Frontal cortex (tissue), 3 donors: ENCODE measurements at regions not wholly inside any gene's neighbourhood (a gene's known extent, or its start where the extent isn't known, plus 50 kb on each side); places are given as distances from the start of the nearest gene placed in this dataset.
"Not testable (repeated sequence)": the region's sequence is repeated elsewhere in the genome, so short reads cannot be mapped to it uniquely, and the experiment has no call there.

Source experiments
- DNase-seq, 2 donors: peaks; one replicate each; pipeline ENCODE4 v3.0.0; 2012; ENCODE audit warnings: low spot score in 2 of 2
- FAIRE-seq: peaks from 2 replicates; lab custom pipeline; 2012; peaks lifted over from hg19 to GRCh38; lab: Jason Lieb, UNC
- donor health status: control.
- donor health status: control.
- donor health status: control.

GRCh38 chr13:109702030-109702597 is 84.3 kb downstream of the IRS2 start:
- DNase-seq, FAIRE-seq: not testable (repeated sequence)

- DNase-seq (no peak), FAIRE-seq (no peak)
These were observed 86.2 kb downstream of the IRS2 start for GRCh38 chr13:109700176-109700575.

DNA sequence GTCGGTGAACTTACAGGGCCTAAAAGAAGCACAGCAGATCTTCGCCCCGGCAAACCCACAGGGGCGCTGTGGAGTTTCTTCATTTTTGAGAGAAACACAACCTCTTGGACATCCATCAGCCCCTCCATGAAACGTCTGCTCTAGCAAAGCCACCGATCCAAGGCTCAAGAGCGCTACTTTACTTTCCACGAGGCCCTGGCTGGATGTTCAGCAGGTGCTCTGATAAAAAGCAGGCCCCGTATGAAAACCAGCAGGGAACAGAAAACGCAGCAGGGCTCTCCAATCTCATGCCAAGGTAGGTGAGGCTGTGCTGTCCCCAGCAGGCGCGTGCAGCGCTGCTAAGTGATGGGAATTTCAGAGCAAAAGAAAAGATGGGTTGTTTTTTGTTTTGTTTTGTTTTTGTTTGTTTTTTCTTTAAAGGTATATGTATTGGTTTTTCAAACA is 86.7 kb downstream of the IRS2 start:
- DNase-seq, result no peak
- no peak for FAIRE-seq

GRCh38 chr13:109698779-109699178 is 87.6 kb downstream of the IRS2 start:
- no peak for FAIRE-seq
- no peak for DNase-seq

GRCh38 chr13:109697936-109698335 is 88.4 kb downstream of the IRS2 start:
- FAIRE-seq, result no peak
- no peak for DNase-seq

GRCh38 chr13:109695402-109696190 is 90.8 kb downstream of the IRS2 start:
- FAIRE-seq (no peak), DNase-seq (no peak)

DNA sequence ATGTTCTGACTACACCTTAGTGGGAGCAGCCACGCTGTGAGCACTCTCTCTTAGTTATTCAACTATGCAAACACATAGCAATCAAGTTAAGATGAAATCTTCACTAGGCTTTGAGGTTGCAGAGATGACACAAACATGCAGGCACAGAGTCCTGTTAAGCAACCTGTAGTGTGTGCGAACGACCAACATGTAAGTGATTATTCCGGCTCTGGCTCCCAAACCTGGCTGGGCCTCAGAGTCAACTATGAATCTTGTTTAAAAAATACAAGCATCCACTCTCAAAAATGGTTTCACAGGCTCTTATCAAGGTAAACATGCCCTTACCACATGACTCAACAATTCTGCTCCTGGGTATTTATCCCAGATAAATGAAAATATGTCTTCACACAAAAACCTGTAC is 91.4 kb downstream of the IRS2 start:
- FAIRE-seq, result no peak
- DNase-seq, result no peak

DNA sequence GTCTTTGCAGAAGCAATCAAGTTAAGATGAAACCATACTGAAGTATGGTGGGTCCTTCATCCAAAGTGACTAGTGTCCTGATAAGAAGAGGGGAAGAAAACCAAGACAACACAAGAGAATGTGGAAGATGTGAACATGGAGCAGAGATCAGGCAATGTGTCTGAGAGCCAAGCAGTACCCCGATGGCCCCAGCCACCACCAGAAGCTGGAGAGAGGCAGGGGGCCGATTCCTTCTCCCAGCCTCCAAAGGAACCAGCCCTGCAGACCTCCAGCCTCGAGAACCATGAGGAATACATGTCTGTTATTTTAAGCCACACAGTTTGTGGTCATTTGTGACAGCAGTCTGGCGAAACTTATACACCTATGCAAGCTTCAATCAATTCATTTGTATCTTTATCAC is 93.2 kb downstream of the IRS2 start:
- FAIRE-seq (no peak), DNase-seq (no peak)

DNA sequence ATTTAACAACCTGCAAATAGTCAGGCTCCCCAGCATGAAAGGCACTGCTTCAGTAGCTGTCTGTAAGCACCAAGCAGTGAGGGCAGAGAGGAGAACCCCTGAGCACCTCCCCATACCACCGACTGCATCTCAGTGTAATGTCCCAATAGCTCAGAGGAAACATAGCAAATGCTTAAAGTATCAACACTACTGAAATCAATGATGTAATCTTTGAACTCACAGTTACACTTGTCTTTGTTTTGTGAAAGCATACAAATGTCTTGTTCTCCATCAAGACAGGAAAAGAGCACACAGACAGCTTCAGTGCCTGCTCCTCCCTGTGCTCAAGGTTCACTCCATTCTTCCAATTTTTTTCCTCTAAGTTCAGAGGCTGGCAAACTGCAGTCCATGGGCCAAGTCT is 94.7 kb downstream of the IRS2 start:
- FAIRE-seq (no peak), DNase-seq (no peak)

DNA sequence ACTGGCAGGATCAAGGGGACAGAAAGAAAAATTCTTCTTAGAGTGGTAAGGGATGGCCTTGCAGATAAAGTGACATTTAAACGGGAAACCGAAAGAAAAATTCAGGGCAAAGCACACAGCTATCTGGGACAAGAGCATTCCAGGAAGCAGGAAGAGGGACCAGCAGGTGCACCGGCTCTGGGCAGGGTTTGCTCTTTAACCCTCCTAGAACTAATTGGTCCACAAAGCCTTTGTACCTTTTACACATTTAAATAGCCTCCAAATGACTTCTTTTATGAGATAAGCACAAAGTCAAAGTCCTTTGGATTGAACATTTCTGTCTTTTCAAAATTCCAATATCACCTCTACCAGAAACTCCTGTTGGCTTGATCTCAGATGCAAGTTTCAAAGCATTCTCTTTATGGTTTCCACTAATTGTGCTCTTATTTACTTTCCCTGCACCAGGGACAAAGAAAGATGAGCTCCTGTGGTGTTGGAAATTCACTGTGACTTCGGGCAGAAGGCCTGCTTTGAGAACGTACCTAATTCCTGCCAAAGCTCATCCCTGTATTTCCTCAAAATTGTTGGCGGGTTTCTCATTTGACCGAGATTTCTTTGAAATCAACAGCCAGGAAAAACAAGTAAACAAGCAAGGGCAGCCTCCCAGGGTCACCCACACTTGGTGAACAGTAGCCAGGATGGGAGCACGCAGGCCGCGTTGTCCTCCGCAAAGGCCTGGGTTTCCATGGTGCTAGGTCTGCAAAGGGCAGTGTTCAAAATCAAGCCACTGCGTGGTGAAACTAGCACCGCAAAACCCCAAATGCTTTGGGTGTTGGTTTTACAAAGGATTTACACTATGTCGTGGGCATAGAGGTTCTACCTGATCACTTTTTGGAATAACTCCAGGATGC is 98.6 kb downstream of the IRS2 start:
- FAIRE-seq (no peak), DNase-seq (no peak)

- FAIRE-seq, result no peak
- no peak for DNase-seq
These were observed 101.2 kb downstream of the IRS2 start for GRCh38 chr13:109685203-109685602.

- DNase-seq (peak in 1 of 2 donors; percentile 21), FAIRE-seq (no peak)
These were observed 101.6 kb downstream of the IRS2 start for GRCh38 chr13:109684824-109685202.

- FAIRE-seq, result no peak
- no peak for DNase-seq
These were observed 102.1 kb downstream of the IRS2 start for GRCh38 chr13:109684084-109684823.

DNA sequence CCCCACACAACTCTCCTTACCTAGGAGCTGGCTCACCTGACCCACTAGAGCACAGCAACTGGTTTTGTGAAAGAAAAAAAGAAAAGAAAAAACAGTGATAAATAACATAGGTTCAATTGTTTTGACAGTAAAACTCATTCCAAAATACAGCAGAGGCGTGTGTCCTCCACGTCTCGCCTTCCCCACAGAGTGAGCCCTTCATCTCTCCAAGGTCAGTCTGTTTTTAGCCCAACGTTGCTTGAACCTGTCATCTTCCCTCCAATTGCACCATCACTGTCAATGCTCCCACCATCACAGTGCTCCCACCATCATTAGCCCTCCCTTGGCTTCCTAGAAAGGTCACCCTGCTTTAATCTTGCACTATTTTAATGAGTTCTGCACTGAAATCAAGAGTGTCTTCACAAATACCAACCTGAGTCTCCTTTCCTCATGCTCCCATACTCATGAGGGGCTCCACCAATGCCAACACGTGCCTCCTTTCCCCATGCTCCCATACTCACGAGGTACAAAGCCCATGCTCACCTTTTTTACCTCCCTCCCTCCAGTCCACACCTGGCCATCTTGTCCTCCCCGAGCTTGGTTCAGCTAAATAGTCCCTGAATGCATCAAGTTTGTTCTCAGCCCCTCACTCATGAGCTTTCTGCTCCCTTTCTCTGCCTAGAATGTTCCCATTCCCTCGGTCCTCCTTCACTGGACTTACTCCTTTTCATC is 103.7 kb downstream of the IRS2 start:
- no peak for FAIRE-seq
- DNase-seq, result no peak

DNA sequence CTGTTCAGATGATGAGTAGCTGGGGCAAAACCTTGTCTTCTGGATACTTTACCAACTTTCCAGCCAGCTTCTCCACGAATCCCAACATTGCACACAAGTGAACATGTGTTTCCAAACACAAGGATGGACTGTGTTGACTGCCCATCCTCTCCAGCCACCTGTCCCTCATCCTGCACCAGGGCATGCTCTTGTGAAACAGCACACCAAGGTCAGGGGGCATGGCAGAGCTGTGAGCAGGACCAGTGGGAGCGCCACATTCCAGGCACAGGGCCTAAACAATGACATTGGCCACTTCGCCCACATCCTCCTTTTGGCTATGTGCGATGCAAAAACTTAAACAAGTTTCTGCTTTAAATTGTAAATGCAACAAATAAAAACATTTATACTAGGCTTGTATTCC is 105.5 kb downstream of the IRS2 start:
- no peak for DNase-seq
- no peak for FAIRE-seq

DNA sequence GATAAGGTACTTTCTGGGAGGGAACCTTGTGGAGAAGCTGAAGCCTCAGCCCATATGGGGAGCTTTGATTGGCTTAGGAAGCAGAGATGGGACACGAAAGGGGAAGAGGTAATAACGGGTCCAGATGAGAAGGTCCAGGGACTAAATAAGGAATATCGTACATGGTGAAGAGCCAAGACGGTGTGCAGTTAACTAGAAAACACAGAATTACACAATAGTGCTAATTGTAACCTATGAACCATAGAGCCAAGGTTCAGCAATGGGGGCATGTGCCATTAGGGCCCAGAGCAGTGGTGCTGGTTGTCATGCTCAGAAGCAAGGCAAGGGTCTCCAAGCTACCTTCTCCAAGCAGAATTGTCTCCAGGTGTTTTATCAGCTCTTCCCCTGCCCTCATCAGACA is 106.1 kb downstream of the IRS2 start:
- DNase-seq (no peak), FAIRE-seq (no peak)

DNA sequence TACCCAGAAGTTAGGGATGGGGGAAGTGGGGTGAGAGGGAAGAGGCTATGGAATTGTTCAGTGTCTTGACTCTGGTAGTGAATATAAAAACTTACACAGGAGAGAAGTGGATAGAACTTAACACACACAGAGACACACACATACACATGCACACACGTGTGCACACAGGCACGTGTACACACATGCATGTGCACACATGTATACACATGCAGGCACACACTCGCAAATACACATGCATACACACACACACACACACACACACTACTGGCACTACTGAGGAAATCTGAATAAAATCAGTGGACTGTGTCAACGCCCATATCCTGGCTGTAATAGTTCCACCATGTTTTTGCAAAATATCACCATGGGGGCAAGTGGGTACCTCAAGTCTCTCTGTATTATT is 107.9 kb downstream of the IRS2 start:
- FAIRE-seq (no peak), DNase-seq (no peak)

- DNase-seq, result no peak
- no peak for FAIRE-seq
These were observed 109.2 kb downstream of the IRS2 start for GRCh38 chr13:109677206-109677605.

GRCh38 chr13:109673477-109673876 is 112.9 kb downstream of the IRS2 start:
- DNase-seq (no peak), FAIRE-seq (no peak)

- FAIRE-seq (no peak), DNase-seq (no peak)
These were observed 113.8 kb downstream of the IRS2 start for GRCh38 chr13:109672545-109672944.
